Natural killer cell (primary cell): ENCODE measurements at regions not wholly inside any gene's neighbourhood (a gene's known extent, or its start where the extent isn't known, plus 50 kb on each side); places are given as distances from the start of the nearest gene placed in this dataset.

Experiments used
- ATAC-seq, 3 donors: fragments of 150-1000 bp in 2 of 3; fragments of 200-7000 bp in 1 of 3; cut with Tn5 transposase; 1 replicate in 1 of 3; 2 replicates in 2 of 3; pipeline ENCODE4 v1.10.0; 2021; ENCODE audit warnings: mild to moderate bottlenecking in 2 of 3, moderate library complexity in 2 of 3
- DNase-seq, 2 donors: peaks; one replicate each; pipeline versions ENCODE4 v3.0.0 to v3.0.0-alpha.2; 2013 to 2021; ENCODE audit warnings: mixed read lengths in 1 of 2
- H3K27ac ChIP-seq: one replicate; pipeline ENCODE4 v1.5.1; 2013; ENCODE audit warnings: mild to moderate bottlenecking, low read length
- H3K27me3 ChIP-seq: one replicate; pipeline ENCODE4 v1.6.1; 2013; ENCODE audit warnings: low read length; ENCODE audit not compliant: control insufficient read depth, insufficient read depth
- H3K36me3 ChIP-seq: one replicate; pipeline ENCODE4 v1.6.1; 2013; ENCODE audit warnings: low read length; ENCODE audit not compliant: control insufficient read depth, insufficient read depth
- H3K4me1 ChIP-seq: one replicate; pipeline ENCODE4 v1.6.1; 2013; ENCODE audit warnings: low read length; ENCODE audit not compliant: control insufficient read depth, insufficient read depth
- H3K4me3 ChIP-seq: one replicate; pipeline ENCODE4 v1.5.1; 2013; ENCODE audit warnings: low read length
- H3K9me3 ChIP-seq: one replicate; pipeline ENCODE4 v1.6.1; 2013; ENCODE audit warnings: low read length; ENCODE audit not compliant: control insufficient read depth, insufficient read depth
- H3K27ac Mint-ChIP-seq, 2 donors: one replicate each; pipeline ENCODE4 v1.8.0; 2022; ENCODE audit warnings: mild to moderate bottlenecking in 2 of 2, mixed read lengths in 2 of 2, moderate library complexity in 1 of 2
- H3K27me3 Mint-ChIP-seq, 2 donors: one replicate each; pipeline ENCODE4 v1.8.0; 2022; ENCODE audit warnings: low read depth in 2 of 2, mixed read lengths in 2 of 2
- H3K36me3 Mint-ChIP-seq: one replicate; pipeline ENCODE4 v1.8.0; 2022; ENCODE audit warnings: mixed read lengths
- H3K4me1 Mint-ChIP-seq, 2 donors: one replicate each; pipeline ENCODE4 v1.8.0; 2022; ENCODE audit warnings: mixed read lengths in 2 of 2
- H3K4me3 Mint-ChIP-seq: one replicate; pipeline ENCODE4 v1.8.0; 2022; ENCODE audit warnings: mild to moderate bottlenecking, moderate library complexity, mixed read lengths
- H3K9me3 Mint-ChIP-seq, 2 donors: one replicate each; pipeline ENCODE4 v1.8.0; 2022; ENCODE audit warnings: mixed read lengths in 2 of 2
- CTCF ChIP-seq: fragments of 200-600 bp; IDR thresholded peaks from one replicate; pipeline ENCODE4 v1.8.0; 2022; ENCODE audit warnings: antibody characterized with exemption
- WGBS: methylation state at CpG from one replicate; pipeline ENCODE4 v1.1.7; 2013; ENCODE audit warnings: missing lambda C conversion rate; ENCODE audit not compliant: insufficient coverage; 5-methylcytosine and 5-hydroxymethylcytosine counted together
- intact Hi-C: fragments of 100-400 bp; cut with micrococcal nuclease; formaldehyde crosslinking; loops from one replicate; pipeline ENCODE4 v1.14.2; 2022

- Histone ChIP-seq H3K27ac (no peak overlapping the region), H3K36me3 (no peaks in the 10 kb centered on the region), H3K4me3 (no peak overlapping the region), H3K27me3 (no peaks in the 10 kb centered on the region), H3K4me1 (no peaks in the 10 kb centered on the region), H3K9me3 (no peaks in the 10 kb centered on the region)
- Mint-ChIP-seq H3K9me3 (peaks cover 12 to 23% of the 10 kb centered on the region in 2 donors), H3K4me1 (no peaks in the 10 kb centered on the region), H3K27ac (no peak overlapping the region), H3K27me3 (no peaks in the 10 kb centered on the region), H3K36me3 (no peaks in the 10 kb centered on the region), H3K4me3 (no peak overlapping the region)
- ATAC-seq (no peak), DNase-seq (no peak)
- 83% methylated on average over 2 of the region's 3 CpGs for whole genome bisulfite sequencing
- intact Hi-C loops, result no loop called here
- TF ChIP-seq CTCF, result no peak
Measured at GRCh38 chr4:52244848-52245247, 193.7 kb downstream of the SPATA18 start.

- Mint-ChIP-seq H3K27me3 (no peaks in the 10 kb centered on the region), H3K27ac (no peak overlapping the region), H3K36me3 (no peaks in the 10 kb centered on the region), H3K9me3 (peaks cover 6 to 15% of the 10 kb centered on the region in 2 donors), H3K4me1 (no peaks in the 10 kb centered on the region), H3K4me3 (no peak overlapping the region)
- Histone ChIP-seq H3K4me1 (no peaks in the 10 kb centered on the region), H3K27me3 (no peaks in the 10 kb centered on the region), H3K4me3 (no peak overlapping the region), H3K36me3 (no peaks in the 10 kb centered on the region), H3K9me3 (no peaks in the 10 kb centered on the region), H3K27ac (no peak overlapping the region)
- intact Hi-C loops, result no loop called here
- TF ChIP-seq CTCF, result no peak
- ATAC-seq (no peak), DNase-seq (no peak)
- 64% methylated on average over 1 of the region's 1 CpG for WGBS
Measured at GRCh38 chr4:52246827-52247226, 195.7 kb downstream of the SPATA18 start.

- H3K9me3 Mint-ChIP-seq, result peaks cover 7 to 16% of the 10 kb centered on the region in 2 donors
- no peaks in the 10 kb centered on the region for H3K4me1 Mint-ChIP-seq
- no peaks in the 10 kb centered on the region for H3K27me3 Mint-ChIP-seq
- H3K9me3 ChIP-seq, result no peaks in the 10 kb centered on the region
- no peak overlapping the region for H3K4me3 Mint-ChIP-seq
- H3K27me3 ChIP-seq, result no peaks in the 10 kb centered on the region
- H3K27ac ChIP-seq, result no peak overlapping the region
- no peak overlapping the region for H3K4me3 ChIP-seq
- no peak for DNase-seq
- intact Hi-C loops, result no loop called here
- TF ChIP-seq CTCF, result no peak
- no peak for ATAC-seq
- 80% methylated on average over 1 of the region's 1 CpG for WGBS
- H3K36me3 ChIP-seq, result no peaks in the 10 kb centered on the region
- H3K4me1 ChIP-seq, result no peaks in the 10 kb centered on the region
- H3K27ac Mint-ChIP-seq, result no peak overlapping the region
- no peaks in the 10 kb centered on the region for H3K36me3 Mint-ChIP-seq
Measured at GRCh38 chr4:52247941-52248340, 196.8 kb downstream of the SPATA18 start.

- ATAC-seq (no peak), DNase-seq (no peak)
Measured at GRCh38 chr4:52248820-52249219, 197.7 kb downstream of the SPATA18 start.

More at GRCh38 chr4:52248820-52249219, 197.7 kb downstream of the SPATA18 start:
- no peak overlapping the region for H3K27ac Mint-ChIP-seq
- no peak for TF ChIP-seq CTCF
- no peaks in the 10 kb centered on the region for H3K27me3 Mint-ChIP-seq
- no peaks in the 10 kb centered on the region for H3K4me1 Mint-ChIP-seq
- no peaks in the 10 kb centered on the region for H3K36me3 ChIP-seq
- no peaks in the 10 kb centered on the region for H3K9me3 ChIP-seq
- no peaks in the 10 kb centered on the region for H3K27me3 ChIP-seq
- no peaks in the 10 kb centered on the region for H3K36me3 Mint-ChIP-seq
- H3K4me3 Mint-ChIP-seq, result no peak overlapping the region
- peaks cover 5 to 16% of the 10 kb centered on the region in 2 donors for H3K9me3 Mint-ChIP-seq
- intact Hi-C loops, result no loop called here
- no peaks in the 10 kb centered on the region for H3K4me1 ChIP-seq
- no peak overlapping the region for H3K27ac ChIP-seq
- H3K4me3 ChIP-seq, result no peak overlapping the region
